ENCODE measurements at regions not wholly inside any gene's neighbourhood (a gene's known extent, or its start where the extent isn't known, plus 50 kb on each side); places are given as distances from the start of the nearest gene placed in this dataset.

GRCh38 chr12:105423237-105423636 lies 92.7 kb downstream of the C12orf75 start:
- peaks cover 2% of the 10 kb centered on the region for H3K9me3 Mint-ChIP-seq

GRCh38 chr12:105423921-105424320 lies 93.4 kb downstream of the C12orf75 start:
- H3K9me3 Mint-ChIP-seq = peaks cover 2% of the 10 kb centered on the region
- H3K27ac Mint-ChIP-seq = no peak overlapping the region
- ATAC-seq (ENCODE audit: low read depth) (no peak), DNase-seq (no peak)
- TF ChIP-seq CTCF (IDR thresholded peaks at IDR 0.05) = no peak
- POLR2A ChIA-PET = no interaction called here
- H3K4me1 Mint-ChIP-seq = no peaks in the 10 kb centered on the region
- intact Hi-C loops (cut with micrococcal nuclease) = loop anchor here (5.0 kb wide), 2 partner anchors 1418 to 1678 kb away; no protein-coding TSS in a partner anchor
- no peaks in the 10 kb centered on the region for H3K36me3 Mint-ChIP-seq (ENCODE audit: low read depth)
- CTCF ChIA-PET = interaction anchor here (1.1 kb wide), 1 partner anchor 711 kb away, joined by 3 read pairs; no protein-coding TSS in a partner anchor
- no peak overlapping the region for H3K4me3 Mint-ChIP-seq
- peaks cover 18% of the 10 kb centered on the region for H3K27me3 Mint-ChIP-seq

More at GRCh38 chr12:105423237-105423636, 92.7 kb downstream of the C12orf75 start:
- CTCF ChIA-PET = interaction anchor here (1.1 kb wide), 1 partner anchor 712 kb away, joined by 3 read pairs; no protein-coding TSS in a partner anchor
- Mint-ChIP-seq H3K27ac (no peak overlapping the region), H3K36me3 (ENCODE audit: low read depth) (no peaks in the 10 kb centered on the region), H3K4me3 (no peak overlapping the region), H3K27me3 (peaks cover 18% of the 10 kb centered on the region), H3K4me1 (no peaks in the 10 kb centered on the region)
- ATAC-seq (ENCODE audit: low read depth) (no peak), DNase-seq (no peak)
- no peak for TF ChIP-seq CTCF (IDR thresholded peaks at IDR 0.05)
- POLR2A ChIA-PET = no interaction called here
- intact Hi-C loops (cut with micrococcal nuclease) = loop anchor here (5.0 kb wide), 2 partner anchors 1419 to 1679 kb away; no protein-coding TSS in a partner anchor

- H3K4me3 Mint-ChIP-seq = no peak overlapping the region
- POLR2A ChIA-PET = no interaction called here
- peaks cover 2% of the 10 kb centered on the region for H3K9me3 Mint-ChIP-seq
Observed at GRCh38 chr12:105425254-105426174, 95.0 kb downstream of the C12orf75 start.

GRCh38 chr12:105426766-105427165 lies 96.3 kb downstream of the C12orf75 start:
- H3K4me1 Mint-ChIP-seq = no peaks in the 10 kb centered on the region
- peaks cover 26% of the 10 kb centered on the region for H3K27me3 Mint-ChIP-seq
- POLR2A ChIA-PET = no interaction called here
- no peak overlapping the region for H3K4me3 Mint-ChIP-seq
- TF ChIP-seq CTCF (IDR thresholded peaks at IDR 0.05) = no peak
- intact Hi-C loops (cut with micrococcal nuclease) = no loop called here
- no peaks in the 10 kb centered on the region for H3K36me3 Mint-ChIP-seq (ENCODE audit: low read depth)
- no peak overlapping the region for H3K27ac Mint-ChIP-seq
- no peak for ATAC-seq (ENCODE audit: low read depth)
- CTCF ChIA-PET = no interaction called here
- no peak for DNase-seq
- peaks cover 2% of the 10 kb centered on the region for H3K9me3 Mint-ChIP-seq

More at GRCh38 chr12:105425254-105426174, 95.0 kb downstream of the C12orf75 start:
- ATAC-seq (ENCODE audit: low read depth) (no peak), DNase-seq (no peak)
- Mint-ChIP-seq H3K27me3 (peaks cover 23% of the 10 kb centered on the region), H3K4me1 (no peaks in the 10 kb centered on the region), H3K27ac (no peak overlapping the region), H3K36me3 (ENCODE audit: low read depth) (no peaks in the 10 kb centered on the region)
- TF ChIP-seq CTCF (IDR thresholded peaks at IDR 0.05) = no peak
- CTCF ChIA-PET = no interaction called here
- intact Hi-C loops (cut with micrococcal nuclease) = no loop called here

GRCh38 chr12:105427883-105428282 lies 97.4 kb downstream of the C12orf75 start:
- intact Hi-C loops (cut with micrococcal nuclease) = no loop called here
- Mint-ChIP-seq H3K4me3 (no peak overlapping the region), H3K4me1 (no peaks in the 10 kb centered on the region), H3K9me3 (peaks cover 2% of the 10 kb centered on the region), H3K27me3 (peaks cover 28% of the 10 kb centered on the region), H3K27ac (no peak overlapping the region), H3K36me3 (ENCODE audit: low read depth) (no peaks in the 10 kb centered on the region)
- no peak for DNase-seq
- POLR2A ChIA-PET = no interaction called here
- no peak for ATAC-seq (ENCODE audit: low read depth)
- CTCF ChIA-PET = no interaction called here
- TF ChIP-seq CTCF (IDR thresholded peaks at IDR 0.05) = no peak
